ENCODE measurements at regions not wholly inside any gene's neighbourhood (a gene's known extent, or its start where the extent isn't known, plus 50 kb on each side); places are given as distances from the start of the nearest gene placed in this dataset.

DNA sequence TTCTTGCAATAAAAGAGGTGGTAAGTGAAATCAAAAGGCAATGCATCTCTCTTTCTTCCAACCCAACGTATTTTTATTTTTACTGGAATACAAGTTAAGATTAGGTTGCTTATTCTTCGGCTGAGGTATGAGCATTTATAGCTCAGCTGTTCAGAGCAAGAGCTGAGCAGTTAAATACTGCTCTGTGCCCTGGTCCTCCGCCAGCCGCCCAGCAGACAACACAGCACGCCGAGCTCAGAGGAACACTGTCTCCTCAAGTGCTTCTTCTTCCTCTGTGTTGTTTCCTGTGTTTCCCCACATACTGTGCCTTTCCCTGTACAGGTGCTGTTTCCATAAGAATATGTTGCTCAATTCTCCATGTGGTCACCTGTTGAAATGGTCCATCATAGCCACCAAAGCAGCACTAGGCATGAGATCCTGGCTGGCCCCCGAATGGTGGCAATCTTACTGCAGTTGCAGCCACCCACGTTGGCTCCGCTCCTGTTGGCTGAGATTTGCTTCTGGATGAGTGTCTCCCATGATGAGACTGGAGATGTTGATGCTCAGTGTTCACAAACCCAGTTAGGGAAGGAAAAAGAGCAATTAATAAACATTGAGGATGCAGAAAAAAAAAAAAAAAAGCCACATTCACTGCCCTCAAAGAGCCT is 515.3 kb downstream of the GRIN2A start:
- ChIA-PET CTCF (ENCODE audit: low intra/inter-chr PET ratio) (no interaction called here), POLR2A (interaction anchor here (0.6 to 1.3 kb wide), 2 partner anchors 13 to 18 kb away, joined by 3 to 7 read pairs; no protein-coding TSS in a partner anchor)
- ATAC-seq, result no peak
- no peak overlapping the region for H3K4me2 ChIP-seq (ENCODE audit: insufficient read depth, low read length)
- DNase-seq (ENCODE audit: extremely low read depth in 1 of 4, low spot score in 3 of 4), result no peak
- H3K9me1 ChIP-seq (ENCODE audit: control insufficient read depth, insufficient read depth, low read length), result no peaks in the 10 kb centered on the region
- no peaks in the 10 kb centered on the region for H3K79me2 ChIP-seq (ENCODE audit: control insufficient read depth, insufficient read depth, low read length)
- no peak for FAIRE-seq
- BruUV-seq (replicated peaks), result no TSS peak
- intact Hi-C loops (cut with micrococcal nuclease), result no loop called here
- no peak overlapping the region for H3K27ac ChIP-seq (ENCODE audit: extremely low read depth, low read depth, low read length)
- TF ChIP-seq HDAC6 (IDR thresholded peaks at IDR 0.05; ENCODE audit: low read depth, low read length), result no peak
- H3K9ac ChIP-seq (ENCODE audit: insufficient read depth in 1 of 2, low read depth in 2 of 2, low read length in 2 of 2), result no peak overlapping the region
- no peak overlapping the region for H3K4me3 ChIP-seq
- 0% methylated on average over 9 of the region's 9 CpGs for WGBS (ENCODE audit: insufficient coverage, low coverage, missing lambda C conversion rate)
- H3K9me3 ChIP-seq (replicated peaks; ENCODE audit: control insufficient read depth, insufficient read depth, low read depth, low read length), result no peaks in the 10 kb centered on the region
- 0 out of 2 replicates have a peak, but pooled peaks cover 4% of the 10 kb centered on the region for H4K20me1 ChIP-seq (replicated peaks; ENCODE audit: control insufficient read depth, insufficient read depth, low read length)
- in situ Hi-C loops (cut with MboI), result no loop called here
- no peaks in the 10 kb centered on the region for H3K4me1 ChIP-seq (replicated peaks in 1 of 2; ENCODE audit: control insufficient read depth in 2 of 2, insufficient read depth in 2 of 2, low read length in 2 of 2)
- H3K27me3 ChIP-seq (ENCODE audit: control insufficient read depth in 2 of 2, insufficient read depth in 2 of 2, low read length in 2 of 2), result peaks cover 6 to 10% of the 10 kb centered on the region in 2 experiments; a peak in 3 of 5 replicates
- H3K36me3 ChIP-seq (ENCODE audit: control insufficient read depth, insufficient read depth, low read length), result no peaks in the 10 kb centered on the region
- H2AFZ ChIP-seq (ENCODE audit: low read depth, low read length), result no peak overlapping the region

DNA sequence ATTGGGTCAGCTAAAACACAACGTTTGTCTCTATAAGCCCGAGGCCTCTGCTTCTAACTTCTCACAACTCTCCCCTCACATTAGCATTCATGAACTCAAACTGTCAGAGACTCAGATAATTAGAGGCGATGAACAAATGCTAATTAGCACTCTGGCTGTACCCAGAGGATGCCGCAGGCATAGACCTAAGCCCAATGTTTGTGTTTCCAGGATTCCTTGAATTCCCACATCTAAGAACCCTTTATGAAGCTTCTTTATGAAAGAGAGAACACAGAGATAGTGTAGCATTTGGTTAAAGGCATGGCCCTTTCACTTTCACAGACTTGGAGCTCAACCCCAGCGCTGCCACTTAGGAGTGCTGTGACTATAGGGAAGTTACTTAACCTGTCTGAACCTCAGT is 512.2 kb downstream of the GRIN2A start:
- ChIA-PET CTCF (ENCODE audit: low intra/inter-chr PET ratio) (no interaction called here), POLR2A (interaction anchor here (0.7 kb wide), 2 partner anchors 9 to 37 kb away, joined by 3 read pairs; no protein-coding TSS in a partner anchor)
- FAIRE-seq (no peak), DNase-seq (ENCODE audit: extremely low read depth in 1 of 4, low spot score in 3 of 4) (no peak), ATAC-seq (no peak)
- no peaks in the 10 kb centered on the region for H3K36me3 ChIP-seq (ENCODE audit: control insufficient read depth, insufficient read depth, low read length)
- BruUV-seq (replicated peaks), result no TSS peak
- peaks cover 3 to 10% of the 10 kb centered on the region in 2 experiments; a peak in 3 of 5 replicates for H3K27me3 ChIP-seq (ENCODE audit: control insufficient read depth in 2 of 2, insufficient read depth in 2 of 2, low read length in 2 of 2)
- no peaks in the 10 kb centered on the region for H3K79me2 ChIP-seq (ENCODE audit: control insufficient read depth, insufficient read depth, low read length)
- no peak overlapping the region for H3K4me3 ChIP-seq
- no peaks in the 10 kb centered on the region for H3K4me1 ChIP-seq (replicated peaks in 1 of 2; ENCODE audit: control insufficient read depth in 2 of 2, insufficient read depth in 2 of 2, low read length in 2 of 2)
- no peak overlapping the region for H3K27ac ChIP-seq (ENCODE audit: extremely low read depth, low read depth, low read length)
- H4K20me1 ChIP-seq (replicated peaks; ENCODE audit: control insufficient read depth, insufficient read depth, low read length), result 0 out of 2 replicates have a peak, but pooled peaks cover 4% of the 10 kb centered on the region
- 2% methylated on average over 5 of the region's 5 CpGs for WGBS (ENCODE audit: insufficient coverage, low coverage, missing lambda C conversion rate)
- TF ChIP-seq TAF15 (IDR thresholded peaks at IDR 0.05; ENCODE audit: low read depth, low read length) (no peak), ZKSCAN8 (CRISPR knock-in tag; IDR thresholded peaks at IDR 0.05) (no peak), NELFE (IDR thresholded peaks at IDR 0.05; ENCODE audit: insufficient read depth, insufficient read length) (no peak), XRCC5 (IDR thresholded peaks at IDR 0.05; ENCODE audit: low read depth, low read length) (no peak), DDX20 (tag; IDR thresholded peaks at IDR 0.05; ENCODE audit: low read depth) (no peak), ZNF274 (IDR thresholded peaks at IDR 0.05; ENCODE audit: borderline replicate concordance, low read depth, low read length) (no peak), RBBP5 (IDR thresholded peaks at IDR 0.05; ENCODE audit: borderline replicate concordance, insufficient read depth, low read length, poor library complexity, severe bottlenecking) (no peak), NFATC3 (IDR thresholded peaks at IDR 0.05) (no peak), HNRNPLL (IDR thresholded peaks at IDR 0.05; ENCODE audit: low read depth, low read length, poor library complexity, severe bottlenecking) (no peak), ZC3H4 (CRISPR knock-in tag; IDR thresholded peaks at IDR 0.05; ENCODE audit: borderline replicate concordance) (no peak), COPS2 (conservative IDR thresholded peaks at IDR 0.05) (no peak), KLF6 (CRISPR knock-in tag; IDR thresholded peaks at IDR 0.05; ENCODE audit: borderline replicate concordance) (no peak), HDAC3 (IDR thresholded peaks at IDR 0.05; ENCODE audit: borderline replicate concordance, partially characterized antibody) (no peak)
- TF ChIP-seq, protein P1, sequence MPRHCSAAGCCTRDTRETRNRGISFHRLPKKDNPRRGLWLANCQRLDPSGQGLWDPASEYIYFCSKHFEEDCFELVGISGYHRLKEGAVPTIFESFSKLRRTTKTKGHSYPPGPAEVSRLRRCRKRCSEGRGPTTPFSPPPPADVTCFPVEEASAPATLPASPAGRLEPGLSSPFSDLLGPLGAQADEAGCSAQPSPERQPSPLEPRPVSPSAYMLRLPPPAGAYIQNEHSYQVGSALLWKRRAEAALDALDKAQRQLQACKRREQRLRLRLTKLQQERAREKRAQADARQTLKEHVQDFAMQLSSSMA (CRISPR knock-in tag; IDR thresholded peaks at IDR 0.05), result no peak
- intact Hi-C loops (cut with micrococcal nuclease), result no loop called here
- H3K9ac ChIP-seq (ENCODE audit: insufficient read depth in 1 of 2, low read depth in 2 of 2, low read length in 2 of 2), result no peak overlapping the region
- H3K4me2 ChIP-seq (ENCODE audit: insufficient read depth, low read length), result no peak overlapping the region
- no peak overlapping the region for H2AFZ ChIP-seq (ENCODE audit: low read depth, low read length)
- no peaks in the 10 kb centered on the region for H3K9me1 ChIP-seq (ENCODE audit: control insufficient read depth, insufficient read depth, low read length)
- in situ Hi-C loops (cut with MboI), result no loop called here
- no peaks in the 10 kb centered on the region for H3K9me3 ChIP-seq (replicated peaks; ENCODE audit: control insufficient read depth, insufficient read depth, low read depth, low read length)
